WERI-Rb-1 (cell line): ENCODE measurements at regions not wholly inside any gene's neighbourhood (a gene's known extent, or its start where the extent isn't known, plus 50 kb on each side); places are given as distances from the start of the nearest gene placed in this dataset.
"Not testable (repeated sequence)": the region's sequence is repeated elsewhere in the genome, so short reads cannot be mapped to it uniquely, and the experiment has no call there.

Source experiments
- DNase-seq: peaks from one replicate; pipeline ENCODE4 v3.0.0-alpha.2; 2020
- H3K27ac ChIP-seq: fragments of 250-450 bp; sonication (Bioruptor Pico); 2 replicates; pipeline ENCODE4 v1.5.1; 2020; ENCODE audit warnings: mild to moderate bottlenecking, moderate library complexity
- H3K27me3 ChIP-seq: fragments of 250-450 bp; sonication (Bioruptor Pico); 2 replicates; pipeline ENCODE4 v1.5.1; 2021; ENCODE audit warnings: mild to moderate bottlenecking, low read depth, moderate library complexity; ENCODE audit not compliant: insufficient read depth, severe bottlenecking
- H3K36me3 ChIP-seq: fragments of 250-450 bp; sonication (Bioruptor Pico); 2 replicates; pipeline ENCODE4 v1.5.1; 2020; ENCODE audit warnings: mild to moderate bottlenecking, moderate library complexity
- H3K4me3 ChIP-seq: 2 replicates; pipeline ENCODE4 v1.5.1; 2011; ENCODE audit warnings: low read depth, mild to moderate bottlenecking, control low read depth, low read length
- H3K9me3 ChIP-seq: fragments of 250-450 bp; sonication (Bioruptor Pico); 2 replicates; pipeline ENCODE4 v1.5.1; 2021; ENCODE audit warnings: mild to moderate bottlenecking, moderate library complexity; ENCODE audit not compliant: severe bottlenecking
- TF ChIP-seq, protein P1 (sequence below): IDR thresholded peaks from 2 replicates; pipeline ENCODE4 v1.5.1; 2011; ENCODE audit warnings: low read depth, mild to moderate bottlenecking, control low read depth, inconsistent platforms, low read length

DNA sequence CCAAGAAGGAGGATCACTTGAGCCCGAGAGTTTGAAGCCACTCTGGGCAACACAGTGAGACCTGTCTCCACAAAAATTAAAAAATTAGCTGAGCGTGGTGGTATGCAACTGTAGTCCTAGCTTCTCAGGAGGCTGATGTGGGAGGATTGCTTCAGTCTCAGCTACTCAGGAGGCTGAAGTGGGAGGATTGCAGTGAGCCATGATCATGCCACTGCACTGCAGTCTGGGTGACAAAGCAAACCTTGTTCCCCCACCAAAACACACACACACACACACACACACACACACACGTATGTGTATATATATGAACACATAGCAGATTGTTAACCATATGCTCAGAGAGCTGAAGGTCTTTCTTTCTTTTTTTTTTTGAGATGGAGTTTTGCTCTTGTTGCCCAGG lies 157.5 kb upstream of the MAST4 start:
- H3K9me3 ChIP-seq: no peaks in the 10 kb centered on the region
- TF ChIP-seq, protein P1, sequence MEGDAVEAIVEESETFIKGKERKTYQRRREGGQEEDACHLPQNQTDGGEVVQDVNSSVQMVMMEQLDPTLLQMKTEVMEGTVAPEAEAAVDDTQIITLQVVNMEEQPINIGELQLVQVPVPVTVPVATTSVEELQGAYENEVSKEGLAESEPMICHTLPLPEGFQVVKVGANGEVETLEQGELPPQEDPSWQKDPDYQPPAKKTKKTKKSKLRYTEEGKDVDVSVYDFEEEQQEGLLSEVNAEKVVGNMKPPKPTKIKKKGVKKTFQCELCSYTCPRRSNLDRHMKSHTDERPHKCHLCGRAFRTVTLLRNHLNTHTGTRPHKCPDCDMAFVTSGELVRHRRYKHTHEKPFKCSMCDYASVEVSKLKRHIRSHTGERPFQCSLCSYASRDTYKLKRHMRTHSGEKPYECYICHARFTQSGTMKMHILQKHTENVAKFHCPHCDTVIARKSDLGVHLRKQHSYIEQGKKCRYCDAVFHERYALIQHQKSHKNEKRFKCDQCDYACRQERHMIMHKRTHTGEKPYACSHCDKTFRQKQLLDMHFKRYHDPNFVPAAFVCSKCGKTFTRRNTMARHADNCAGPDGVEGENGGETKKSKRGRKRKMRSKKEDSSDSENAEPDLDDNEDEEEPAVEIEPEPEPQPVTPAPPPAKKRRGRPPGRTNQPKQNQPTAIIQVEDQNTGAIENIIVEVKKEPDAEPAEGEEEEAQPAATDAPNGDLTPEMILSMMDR: no peak
- no peak for DNase-seq
- no peak overlapping the region for H3K4me3 ChIP-seq
- H3K27me3 ChIP-seq: no peaks in the 10 kb centered on the region
- no peak overlapping the region for H3K27ac ChIP-seq
- H3K36me3 ChIP-seq: no peaks in the 10 kb centered on the region

DNA sequence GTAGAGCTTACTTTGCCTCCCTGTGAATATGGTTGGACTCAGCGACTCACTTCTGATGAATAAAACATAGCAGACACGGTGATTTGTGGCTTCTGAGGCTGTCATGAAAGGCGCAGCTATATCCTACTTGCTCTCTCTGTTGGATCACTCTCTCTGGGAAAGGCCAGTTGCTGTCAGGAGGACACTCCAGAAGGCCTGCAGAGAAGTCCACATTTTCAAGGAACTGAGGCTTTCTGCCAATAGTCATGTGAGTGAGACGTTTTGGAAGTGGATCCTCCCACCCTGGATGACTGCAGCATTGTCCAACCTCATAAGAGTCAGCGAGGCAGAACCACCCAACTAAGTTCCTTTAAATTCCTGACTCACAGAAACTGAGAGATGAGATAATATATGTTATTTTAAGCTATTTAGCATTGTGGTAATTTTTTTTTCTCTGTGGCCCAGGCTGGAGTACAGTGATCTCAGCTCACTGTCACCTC lies 156.0 kb upstream of the MAST4 start:
- Histone ChIP-seq H3K27me3 (no peaks in the 10 kb centered on the region), H3K9me3 (no peaks in the 10 kb centered on the region), H3K27ac (no peak overlapping the region), H3K36me3 (no peaks in the 10 kb centered on the region), H3K4me3 (no peak overlapping the region)
- DNase-seq: no peak
- TF ChIP-seq, protein P1: no peak

DNA sequence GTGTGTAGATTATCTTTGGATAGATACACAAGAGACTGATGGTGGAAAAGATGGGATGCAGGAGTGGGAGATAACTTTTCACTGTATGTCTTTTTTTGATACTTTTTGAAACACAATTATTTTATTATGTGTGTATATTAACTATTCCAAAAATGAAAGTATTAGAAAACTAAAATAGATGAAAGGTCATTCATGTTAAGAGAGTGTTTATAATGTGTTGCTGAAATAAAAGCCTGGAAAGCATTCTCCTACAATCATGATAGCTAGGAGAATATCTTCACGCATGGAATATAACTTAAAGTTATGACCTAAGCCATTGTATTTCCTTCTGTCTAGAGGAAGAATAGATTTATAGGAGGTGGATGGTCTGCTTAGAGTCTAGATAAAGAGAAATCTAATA lies 154.8 kb upstream of the MAST4 start:
- H3K27me3 ChIP-seq: no peaks in the 10 kb centered on the region
- TF ChIP-seq, protein P1: no peak

DNA sequence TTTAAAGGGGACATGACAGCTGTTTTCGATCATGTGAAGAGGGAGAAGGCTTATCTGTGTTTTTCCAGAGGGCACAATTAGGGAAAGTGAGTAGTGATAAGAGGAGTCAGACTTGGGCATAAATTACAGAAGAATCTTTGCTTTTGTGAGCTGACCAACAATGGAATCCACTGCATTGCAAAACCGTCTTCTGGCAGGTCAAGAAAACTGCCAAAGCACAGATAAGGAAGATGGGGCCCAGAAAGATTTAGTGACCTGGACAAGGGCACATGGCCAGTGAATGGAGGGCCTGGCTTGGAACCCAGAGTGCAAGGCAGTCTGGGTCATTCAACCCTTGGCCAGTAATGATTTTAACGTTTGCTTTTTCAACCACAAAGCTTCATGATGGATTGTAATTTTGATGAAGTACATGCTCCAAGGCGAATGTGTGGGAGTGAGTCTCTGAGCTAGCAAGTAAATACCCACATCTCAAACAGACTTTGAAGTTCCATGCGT lies 153.2 kb upstream of the MAST4 start:
- TF ChIP-seq, protein P1: no peak
- H3K27ac ChIP-seq: no peak overlapping the region
- peaks cover 6% of the 10 kb centered on the region for H3K9me3 ChIP-seq
- no peaks in the 10 kb centered on the region for H3K27me3 ChIP-seq
- DNase-seq: no peak
- H3K4me3 ChIP-seq: no peak overlapping the region
- no peaks in the 10 kb centered on the region for H3K36me3 ChIP-seq

More for the DNA sequence above, 154.8 kb upstream of the MAST4 start:
- H3K4me3 ChIP-seq: no peak overlapping the region
- H3K9me3 ChIP-seq: peaks cover 2% of the 10 kb centered on the region
- DNase-seq: no peak
- no peaks in the 10 kb centered on the region for H3K36me3 ChIP-seq
- H3K27ac ChIP-seq: no peak overlapping the region

DNA sequence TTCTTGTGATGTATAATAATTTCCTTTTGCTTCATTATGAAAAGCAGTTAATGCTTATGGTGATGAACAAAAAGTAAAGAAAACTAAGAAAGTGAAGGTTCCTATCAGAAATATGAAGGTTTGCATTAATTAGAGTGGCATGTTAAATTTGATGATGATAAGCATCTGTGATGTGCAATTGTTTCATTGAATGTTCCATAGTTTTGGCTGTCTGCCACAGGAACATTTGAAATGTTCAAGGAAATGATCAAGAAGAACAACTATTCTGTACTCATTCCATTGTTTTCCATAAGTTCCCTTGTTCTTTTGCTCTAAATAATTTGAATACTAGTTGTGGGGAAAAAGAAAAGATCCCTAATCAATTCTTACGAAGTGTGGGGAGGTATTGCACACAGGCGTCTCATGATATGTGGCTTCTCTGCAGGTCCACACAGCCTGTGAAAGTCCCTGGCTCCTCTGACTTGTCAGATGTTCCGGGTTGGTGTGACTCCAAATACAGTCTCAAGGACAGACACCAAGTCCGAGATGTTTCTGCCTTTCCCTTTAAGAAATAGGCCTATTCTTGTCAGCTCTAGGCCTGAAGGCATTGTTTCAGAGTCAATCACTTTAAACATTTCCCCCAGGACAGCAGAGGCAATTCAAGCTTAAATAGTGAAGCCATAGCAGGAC lies 152.6 kb upstream of the MAST4 start:
- H3K9me3 ChIP-seq: peaks cover 11% of the 10 kb centered on the region
- TF ChIP-seq, protein P1: no peak
- DNase-seq: no peak
- H3K27ac ChIP-seq: no peak overlapping the region
- no peaks in the 10 kb centered on the region for H3K36me3 ChIP-seq
- H3K4me3 ChIP-seq: no peak overlapping the region
- H3K27me3 ChIP-seq: no peaks in the 10 kb centered on the region

DNA sequence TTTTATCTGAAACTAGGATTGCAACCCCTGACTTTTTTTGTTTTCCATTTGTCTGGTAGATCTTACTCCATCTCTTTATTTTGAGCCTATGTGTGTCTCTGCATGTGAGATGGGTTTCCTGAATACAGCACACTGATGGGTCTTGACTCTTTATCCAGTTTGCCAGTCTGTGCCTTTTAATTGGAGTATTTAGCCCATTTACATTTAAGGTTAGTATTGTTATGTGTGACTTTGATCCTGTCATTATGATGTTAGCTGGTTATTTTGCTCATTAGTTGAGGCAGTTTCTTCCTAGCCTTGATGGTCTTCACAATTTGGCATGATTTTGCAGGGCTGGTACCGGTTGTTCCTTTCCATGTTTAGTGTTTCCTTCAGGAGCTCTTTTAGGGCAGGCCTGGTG lies 148.1 kb upstream of the MAST4 start:
- not testable (repeated sequence) for H3K27ac ChIP-seq

More for the DNA sequence above, 148.1 kb upstream of the MAST4 start:
- not testable (repeated sequence) for H3K27me3 ChIP-seq, H3K4me3 ChIP-seq, DNase-seq, H3K36me3 ChIP-seq
- H3K9me3 ChIP-seq: peaks cover 13% of the 10 kb centered on the region
